HEK293 (cell line): ENCODE measurements at regions not wholly inside any gene's neighbourhood (a gene's known extent, or its start where the extent isn't known, plus 50 kb on each side); places are given as distances from the start of the nearest gene placed in this dataset.

ENCODE experiments used
- CTCF ChIA-PET: fragments of 350-600 bp; formaldehyde crosslinking; extraction: SDS; loops from one replicate; lab custom pipeline; 2021; ENCODE audit warnings: antibody characterized with exemption; lab: Yijun Ruan, JAX
- POLR2A ChIA-PET: fragments of 300-600 bp; formaldehyde crosslinking; extraction: SDS; loops from one replicate; lab custom pipeline; 2020; ENCODE audit warnings: antibody characterized with exemption, inconsistent platforms; lab: Yijun Ruan, JAX
- H3K27ac ChIP-seq: fragments of 200-500 bp; sonication (Bioruptor generic); 2 replicates; pipeline ENCODE4 v1.5.1; 2014; ENCODE audit warnings: low read depth, low read length, control low read depth, inconsistent platforms; ENCODE audit errors: extremely low read depth
- H3K36me3 ChIP-seq, 2 experiments: fragments of 200-500 bp in 1 of 2; sonication (Bioruptor generic) in 1 of 2; 1 replicate in 1 of 2; 2 replicates in 1 of 2; pipeline ENCODE4 v1.5.1; 2014 to 2017; ENCODE audit warnings: inconsistent platforms in 2 of 2, low read length in 2 of 2; ENCODE audit not compliant: control insufficient read depth in 2 of 2, insufficient read depth in 1 of 2
- H3K4me1 ChIP-seq: fragments of 200-500 bp; sonication (Bioruptor generic); 2 replicates; pipeline ENCODE4 v1.5.1; 2014; ENCODE audit warnings: mild to moderate bottlenecking, low read length, inconsistent platforms; ENCODE audit not compliant: control insufficient read depth, insufficient read depth
- H3K4me3 ChIP-seq: 2 replicates; pipeline ENCODE4 v1.5.1; 2011; ENCODE audit warnings: low read depth, mild to moderate bottlenecking, control low read depth, low read length, moderate library complexity
- H3K9me3 ChIP-seq: fragments of 200-500 bp; sonication (Bioruptor generic); 2 replicates; pipeline ENCODE4 v1.5.1; 2014; ENCODE audit warnings: low read depth, low read length, inconsistent platforms; ENCODE audit not compliant: control insufficient read depth, insufficient read depth
- GLI4 ChIP-seq: fragments of 450-650 bp; formaldehyde crosslinking; IDR thresholded peaks from 2 replicates; pipeline ENCODE4 v1.5.1; 2016; ENCODE audit warnings: missing biosample characterization, missing genetic modification characterization
- GLIS1 ChIP-seq: fragments of 450-650 bp; formaldehyde crosslinking; IDR thresholded peaks from 2 replicates; pipeline ENCODE4 v1.5.1; 2016; ENCODE audit warnings: missing biosample characterization, missing genetic modification characterization
- HOXC10 ChIP-seq: sonication (generic); formaldehyde crosslinking; IDR thresholded peaks from 2 replicates; pipeline ENCODE4 v1.8.1; 2023; ENCODE audit warnings: mild to moderate bottlenecking, missing genetic modification reagents
- KLF7 ChIP-seq: fragments of 450-650 bp; formaldehyde crosslinking; IDR thresholded peaks from 2 replicates; pipeline ENCODE4 v1.5.1; 2016; ENCODE audit warnings: missing biosample characterization, missing genetic modification characterization, borderline replicate concordance
- KLF8 ChIP-seq: fragments of 450-650 bp; formaldehyde crosslinking; IDR thresholded peaks from 2 replicates; pipeline ENCODE4 v1.5.1; 2016; ENCODE audit warnings: missing biosample characterization, missing genetic modification characterization
- MYNN ChIP-seq: fragments of 450-650 bp; formaldehyde crosslinking; IDR thresholded peaks from 2 replicates; pipeline ENCODE4 v1.5.1; 2016; ENCODE audit warnings: missing biosample characterization, missing genetic modification characterization, borderline replicate concordance
- SCRT1 ChIP-seq: fragments of 450-650 bp; formaldehyde crosslinking; IDR thresholded peaks from 2 replicates; pipeline ENCODE4 v1.5.1; 2016; ENCODE audit warnings: missing biosample characterization, missing genetic modification characterization, borderline replicate concordance
- SP3 ChIP-seq: fragments of 450-650 bp; formaldehyde crosslinking; IDR thresholded peaks from 2 replicates; pipeline ENCODE4 v1.5.1; 2016; ENCODE audit warnings: missing biosample characterization, missing genetic modification characterization
- ZNF140 ChIP-seq: fragments of 450-650 bp; formaldehyde crosslinking; IDR thresholded peaks from 2 replicates; pipeline ENCODE4 v1.5.1; 2016; ENCODE audit warnings: missing biosample characterization, missing genetic modification characterization
- ZNF274 ChIP-seq, 2 experiments: fragments of 200-500 bp in 1 of 2; fragments of 450-650 bp in 1 of 2; sonication (Bioruptor generic) in 1 of 2; formaldehyde crosslinking in 1 of 2; IDR thresholded peaks; 2 replicates each; pipeline versions ENCODE4 v1.5.1 to v1.6.1; 2014 to 2016; ENCODE audit warnings: borderline replicate concordance in 1 of 2, inconsistent platforms in 1 of 2, low read length in 1 of 2, missing biosample characterization in 1 of 2, missing genetic modification characterization in 1 of 2
- ZNF311 ChIP-seq: fragments of 450-650 bp; formaldehyde crosslinking; IDR thresholded peaks from 2 replicates; pipeline ENCODE4 v1.5.1; 2017; ENCODE audit warnings: missing biosample characterization, missing genetic modification characterization, borderline replicate concordance
- ZNF510 ChIP-seq: fragments of 450-650 bp; formaldehyde crosslinking; IDR thresholded peaks from 2 replicates; pipeline ENCODE4 v1.5.1; 2018; ENCODE audit warnings: mild to moderate bottlenecking, missing genetic modification characterization, missing biosample characterization; ENCODE audit not compliant: insufficient replicate concordance
- ZNF514 ChIP-seq: fragments of 450-650 bp; formaldehyde crosslinking; IDR thresholded peaks from 2 replicates; pipeline ENCODE4 v1.5.1; 2016; ENCODE audit warnings: missing biosample characterization, missing genetic modification characterization
- ZNF529 ChIP-seq: fragments of 450-650 bp; formaldehyde crosslinking; IDR thresholded peaks from 2 replicates; pipeline ENCODE4 v1.5.1; 2017; ENCODE audit warnings: missing genetic modification characterization, missing biosample characterization; ENCODE audit not compliant: insufficient replicate concordance
- ZNF585B ChIP-seq: fragments of 450-650 bp; formaldehyde crosslinking; IDR thresholded peaks from 2 replicates; pipeline ENCODE4 v1.5.1; 2016; ENCODE audit warnings: missing biosample characterization, missing genetic modification characterization
- ZNF596 ChIP-seq: fragments of 450-650 bp; IDR thresholded peaks from 2 replicates; pipeline ENCODE4 v1.5.0; 2018; ENCODE audit warnings: missing biosample characterization, mild to moderate bottlenecking, missing genetic modification characterization, moderate library complexity
- ZNF621 ChIP-seq: fragments of 450-650 bp; formaldehyde crosslinking; IDR thresholded peaks from 2 replicates; pipeline ENCODE4 v1.5.1; 2017; ENCODE audit warnings: missing biosample characterization, missing genetic modification characterization
- ZNF623 ChIP-seq: fragments of 450-650 bp; formaldehyde crosslinking; IDR thresholded peaks from 2 replicates; pipeline ENCODE4 v1.5.1; 2016; ENCODE audit warnings: missing biosample characterization, missing genetic modification characterization
- ZNF76 ChIP-seq: fragments of 450-650 bp; formaldehyde crosslinking; IDR thresholded peaks from 2 replicates; pipeline ENCODE4; 2016; ENCODE audit warnings: low read depth, missing biosample characterization, missing genetic modification characterization, borderline replicate concordance
- ZNF785 ChIP-seq: fragments of 450-650 bp; formaldehyde crosslinking; IDR thresholded peaks from 2 replicates; pipeline ENCODE4 v1.5.1; 2016; ENCODE audit warnings: missing biosample characterization, missing genetic modification characterization
- TF ChIP-seq, protein P1 (sequence below): fragments of 450-650 bp; formaldehyde crosslinking; IDR thresholded peaks from 2 replicates; pipeline ENCODE4 v1.5.1; 2016; ENCODE audit warnings: missing biosample characterization, missing genetic modification characterization
- TF ChIP-seq, protein P2 (sequence below): fragments of 450-650 bp; formaldehyde crosslinking; IDR thresholded peaks from 2 replicates; pipeline ENCODE4 v1.5.1; 2016; ENCODE audit warnings: missing biosample characterization, missing genetic modification characterization
- TF ChIP-seq, protein P3 (sequence below): fragments of 450-650 bp; formaldehyde crosslinking; conservative IDR thresholded peaks from 2 replicates; pipeline ENCODE4 v1.5.1; 2016; ENCODE audit warnings: low read depth, missing biosample characterization, missing genetic modification characterization

DNA sequence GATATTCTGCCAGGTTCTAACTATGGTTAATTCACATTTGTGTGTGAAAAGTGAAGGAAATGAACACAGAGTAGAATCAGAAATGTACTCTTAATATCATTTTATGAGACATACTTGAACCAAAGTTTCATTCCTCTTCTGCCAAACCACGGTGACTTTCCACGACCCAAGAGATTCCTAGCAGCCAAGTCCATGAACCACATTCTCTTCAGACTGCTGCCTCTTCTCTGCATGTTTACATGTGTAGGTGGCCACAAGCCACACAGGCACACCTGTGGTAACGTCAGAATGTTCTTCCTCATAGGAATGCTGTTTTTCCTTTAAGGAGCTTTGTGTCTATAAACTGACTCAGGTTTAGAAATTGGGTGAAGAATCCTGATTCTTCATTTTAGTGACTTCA, 1411.2 kb downstream of the RAPGEF2 start:
- CTCF ChIA-PET, result no interaction called here
- Histone ChIP-seq H3K36me3 (no peaks in the 10 kb centered on the region), H3K4me3 (no peak overlapping the region), H3K27ac (no peak overlapping the region), H3K4me1 (no peaks in the 10 kb centered on the region), H3K9me3 (no peaks in the 10 kb centered on the region)
- POLR2A ChIA-PET, result no interaction called here
- TF ChIP-seq ZNF585B (tag by site-specific recombination) (no peak), KLF8 (no peak), ZNF140 (tag by site-specific recombination) (no peak), ZNF510 (tag by site-specific recombination) (no peak), HOXC10 (CRISPR knock-in tag) (no peak), ZNF785 (tag by site-specific recombination) (no peak), GLI4 (tag by site-specific recombination) (no peak), ZNF311 (tag by site-specific recombination) (no peak), ZNF596 (tag by site-specific recombination) (no peak), SCRT1 (tag by site-specific recombination) (no peak)
- TF ChIP-seq, protein P1, sequence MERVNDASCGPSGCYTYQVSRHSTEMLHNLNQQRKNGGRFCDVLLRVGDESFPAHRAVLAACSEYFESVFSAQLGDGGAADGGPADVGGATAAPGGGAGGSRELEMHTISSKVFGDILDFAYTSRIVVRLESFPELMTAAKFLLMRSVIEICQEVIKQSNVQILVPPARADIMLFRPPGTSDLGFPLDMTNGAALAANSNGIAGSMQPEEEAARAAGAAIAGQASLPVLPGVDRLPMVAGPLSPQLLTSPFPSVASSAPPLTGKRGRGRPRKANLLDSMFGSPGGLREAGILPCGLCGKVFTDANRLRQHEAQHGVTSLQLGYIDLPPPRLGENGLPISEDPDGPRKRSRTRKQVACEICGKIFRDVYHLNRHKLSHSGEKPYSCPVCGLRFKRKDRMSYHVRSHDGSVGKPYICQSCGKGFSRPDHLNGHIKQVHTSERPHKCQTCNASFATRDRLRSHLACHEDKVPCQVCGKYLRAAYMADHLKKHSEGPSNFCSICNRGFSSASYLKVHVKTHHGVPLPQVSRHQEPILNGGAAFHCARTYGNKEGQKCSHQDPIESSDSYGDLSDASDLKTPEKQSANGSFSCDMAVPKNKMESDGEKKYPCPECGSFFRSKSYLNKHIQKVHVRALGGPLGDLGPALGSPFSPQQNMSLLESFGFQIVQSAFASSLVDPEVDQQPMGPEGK, result no peak

DNA sequence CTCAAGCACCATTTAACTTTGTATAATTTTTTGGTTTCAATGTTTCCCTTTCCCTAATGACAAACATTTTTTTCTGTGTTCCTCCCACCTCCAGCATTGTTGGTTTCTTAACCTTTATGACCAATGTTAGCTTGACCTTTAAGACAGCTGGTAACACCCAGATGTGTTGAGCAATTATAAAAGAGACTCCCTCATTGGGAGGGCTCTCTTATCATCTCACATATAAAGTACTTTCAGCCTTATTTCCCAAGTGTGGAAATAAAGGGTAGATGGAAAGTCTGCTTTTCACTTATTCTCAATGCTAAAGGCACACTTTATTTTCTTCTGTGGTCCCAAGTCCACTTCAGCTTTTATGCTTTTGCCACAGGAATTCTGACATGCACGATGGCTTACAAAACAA, 1420.4 kb downstream of the RAPGEF2 start:
- no peak overlapping the region for H3K27ac ChIP-seq

DNA sequence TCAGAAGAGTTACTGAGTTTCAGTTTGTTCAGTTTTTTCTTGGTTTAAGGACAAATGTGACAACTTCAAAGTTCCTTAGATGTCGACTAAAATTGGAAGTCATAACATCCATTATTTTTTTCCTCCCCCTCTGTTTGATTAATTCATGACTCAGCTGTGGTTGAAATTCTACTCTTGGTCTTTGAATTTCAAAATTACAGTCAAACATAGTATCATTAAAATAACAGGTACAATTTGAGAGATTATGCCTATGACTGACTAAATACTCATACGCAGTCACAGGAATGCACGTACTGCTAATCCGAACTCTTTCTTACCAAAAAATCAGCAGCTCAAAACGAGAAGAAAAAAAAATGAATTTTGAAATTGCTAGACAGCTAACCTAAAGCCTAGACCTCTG, 1434.8 kb downstream of the RAPGEF2 start:
- no peaks in the 10 kb centered on the region for H3K4me1 ChIP-seq
- H3K36me3 ChIP-seq, result no peaks in the 10 kb centered on the region
- ChIA-PET POLR2A (no interaction called here), CTCF (no interaction called here)
- no peak for TF ChIP-seq ZNF76 (tag by site-specific recombination)
- TF ChIP-seq SP3 (tag by site-specific recombination), result no peak
- no peak for TF ChIP-seq MYNN
- TF ChIP-seq ZNF274 (IDR thresholded peaks at IDR 0.05; ENCODE audit: low read length), result no peak
- no peak for TF ChIP-seq ZNF274 (tag by site-specific recombination; IDR thresholded peaks at IDR 0.05; ENCODE audit: borderline replicate concordance)
- TF ChIP-seq, protein P2, sequence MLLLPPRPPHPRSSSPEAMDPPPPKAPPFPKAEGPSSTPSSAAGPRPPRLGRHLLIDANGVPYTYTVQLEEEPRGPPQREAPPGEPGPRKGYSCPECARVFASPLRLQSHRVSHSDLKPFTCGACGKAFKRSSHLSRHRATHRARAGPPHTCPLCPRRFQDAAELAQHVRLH (tag by site-specific recombination), result no peak
- H3K27ac ChIP-seq, result no peak overlapping the region
- no peaks in the 10 kb centered on the region for H3K9me3 ChIP-seq
- no peak overlapping the region for H3K4me3 ChIP-seq

More for the DNA sequence above, 1420.4 kb downstream of the RAPGEF2 start:
- ChIA-PET CTCF (no interaction called here), POLR2A (no interaction called here)
- no peak for TF ChIP-seq ZNF621 (tag by site-specific recombination)
- no peak for TF ChIP-seq KLF7
- TF ChIP-seq ZNF623, result no peak
- TF ChIP-seq, protein P3, sequence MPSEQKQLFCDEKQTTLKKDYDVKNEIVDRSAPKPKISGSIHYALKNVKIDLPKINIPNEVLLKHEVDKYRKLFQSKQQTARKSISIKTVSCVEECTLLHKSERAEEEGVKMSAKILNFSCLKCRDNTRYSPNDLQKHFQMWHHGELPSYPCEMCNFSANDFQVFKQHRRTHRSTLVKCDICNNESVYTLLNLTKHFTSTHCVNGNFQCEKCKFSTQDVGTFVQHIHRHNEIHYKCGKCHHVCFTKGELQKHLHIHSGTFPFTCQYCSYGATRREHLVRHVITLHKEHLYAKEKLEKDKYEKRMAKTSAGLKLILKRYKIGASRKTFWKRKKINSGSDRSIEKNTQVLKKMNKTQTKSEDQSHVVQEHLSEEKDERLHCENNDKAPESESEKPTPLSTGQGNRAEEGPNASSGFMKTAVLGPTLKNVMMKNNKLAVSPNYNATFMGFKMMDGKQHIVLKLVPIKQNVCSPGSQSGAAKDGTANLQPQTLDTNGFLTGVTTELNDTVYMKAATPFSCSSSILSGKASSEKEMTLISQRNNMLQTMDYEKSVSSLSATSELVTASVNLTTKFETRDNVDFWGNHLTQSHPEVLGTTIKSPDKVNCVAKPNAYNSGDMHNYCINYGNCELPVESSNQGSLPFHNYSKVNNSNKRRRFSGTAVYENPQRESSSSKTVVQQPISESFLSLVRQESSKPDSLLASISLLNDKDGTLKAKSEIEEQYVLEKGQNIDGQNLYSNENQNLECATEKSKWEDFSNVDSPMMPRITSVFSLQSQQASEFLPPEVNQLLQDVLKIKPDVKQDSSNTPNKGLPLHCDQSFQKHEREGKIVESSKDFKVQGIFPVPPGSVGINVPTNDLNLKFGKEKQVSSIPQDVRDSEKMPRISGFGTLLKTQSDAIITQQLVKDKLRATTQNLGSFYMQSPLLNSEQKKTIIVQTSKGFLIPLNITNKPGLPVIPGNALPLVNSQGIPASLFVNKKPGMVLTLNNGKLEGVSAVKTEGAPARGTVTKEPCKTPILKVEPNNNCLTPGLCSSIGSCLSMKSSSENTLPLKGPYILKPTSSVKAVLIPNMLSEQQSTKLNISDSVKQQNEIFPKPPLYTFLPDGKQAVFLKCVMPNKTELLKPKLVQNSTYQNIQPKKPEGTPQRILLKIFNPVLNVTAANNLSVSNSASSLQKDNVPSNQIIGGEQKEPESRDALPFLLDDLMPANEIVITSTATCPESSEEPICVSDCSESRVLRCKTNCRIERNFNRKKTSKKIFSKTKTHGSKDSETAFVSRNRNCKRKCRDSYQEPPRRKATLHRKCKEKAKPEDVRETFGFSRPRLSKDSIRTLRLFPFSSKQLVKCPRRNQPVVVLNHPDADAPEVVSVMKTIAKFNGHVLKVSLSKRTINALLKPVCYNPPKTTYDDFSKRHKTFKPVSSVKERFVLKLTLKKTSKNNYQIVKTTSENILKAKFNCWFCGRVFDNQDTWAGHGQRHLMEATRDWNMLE, result no peak
- no peak for TF ChIP-seq ZNF529 (tag by site-specific recombination)
- TF ChIP-seq ZNF514 (tag by site-specific recombination), result no peak
- no peak for TF ChIP-seq GLIS1 (tag by site-specific recombination)
- Histone ChIP-seq H3K9me3 (no peaks in the 10 kb centered on the region), H3K4me3 (no peak overlapping the region), H3K4me1 (no peaks in the 10 kb centered on the region), H3K36me3 (no peaks in the 10 kb centered on the region)
